T-cell (primary cell): ENCODE measurements at regions not wholly inside any gene's neighbourhood (a gene's known extent, or its start where the extent isn't known, plus 50 kb on each side); places are given as distances from the start of the nearest gene placed in this dataset.

Source experiments
- ATAC-seq, 4 experiments: fragments of 200-7000 bp in 3 of 4; fragments of 150-1000 bp in 1 of 4; cut with Tn5 transposase; replicated peaks in 1 of 4; 1 replicate in 3 of 4; 2 replicates in 1 of 4; pipeline ENCODE4 v1.10.0; 2021; ENCODE audit warnings: moderate library complexity in 3 of 4, mild to moderate bottlenecking in 2 of 4, moderate number of reproducible peaks in 1 of 4
- CTCF ChIA-PET, 2 donors: fragments of 300-600 bp; sonication (Branson Sonifier 250); formaldehyde crosslinking; loops; one replicate each; lab custom pipeline; 2022; ENCODE audit warnings: antibody characterized with exemption in 2 of 2; lab: Charles Lee
- POLR2A ChIA-PET, 2 donors: fragments of 300-600 bp; sonication (Branson Sonifier 250); formaldehyde crosslinking; loops; one replicate each; lab custom pipeline; 2022; ENCODE audit warnings: antibody characterized with exemption in 2 of 2; lab: Charles Lee
- DNase-seq, 35 experiments: peaks; one replicate each; pipeline versions ENCODE4 v3.0.0 to v3.0.0-alpha.2; 2013 to 2023
- H3K27ac ChIP-seq: one replicate; pipeline ENCODE4 v1.5.1; 2013; ENCODE audit warnings: low read length
- H3K27me3 ChIP-seq, 2 experiments: replicated peaks in 1 of 2; 1 replicate in 1 of 2; 2 replicates in 1 of 2; pipeline versions ENCODE4 v1.6.1 to v1.7.0; 2013; ENCODE audit warnings: low read length in 1 of 2, mixed read lengths in 1 of 2; ENCODE audit not compliant: control insufficient read depth in 2 of 2, insufficient read depth in 2 of 2; ENCODE audit errors: extremely low read depth in 1 of 2
- H3K36me3 ChIP-seq, 2 donors: 1 replicate in 1 of 2; 2 replicates in 1 of 2; pipeline versions ENCODE4 v1.6.1 to v1.7.0; 2013; ENCODE audit warnings: low read length in 1 of 2; ENCODE audit not compliant: control insufficient read depth in 2 of 2, insufficient read depth in 1 of 2; ENCODE audit errors: extremely low read depth in 1 of 2
- H3K4me1 ChIP-seq, 2 experiments: 1 replicate in 1 of 2; 2 replicates in 1 of 2; pipeline versions ENCODE4 v1.6.1 to v1.7.0; 2013; ENCODE audit warnings: low read length in 2 of 2, mixed read lengths in 1 of 2; ENCODE audit not compliant: insufficient read depth in 2 of 2, control insufficient read depth in 1 of 2; ENCODE audit errors: extremely low read depth in 1 of 2
- H3K4me3 ChIP-seq, 2 donors: 1 replicate in 1 of 2; 2 replicates in 1 of 2; pipeline versions ENCODE4 v1.5.1 to v1.7.0; 2013; ENCODE audit warnings: mild to moderate bottlenecking in 2 of 2, low read length in 1 of 2, moderate library complexity in 1 of 2; ENCODE audit not compliant: control insufficient read depth in 1 of 2; ENCODE audit errors: extremely low read depth in 1 of 2
- H3K9me3 ChIP-seq: 2 replicates; pipeline ENCODE4 v1.7.0; 2013
- H3K27ac Mint-ChIP-seq, 2 donors: one replicate each; pipeline ENCODE4 v1.8.0; 2020 to 2021; ENCODE audit warnings: mild to moderate bottlenecking in 2 of 2, mixed read lengths in 2 of 2
- H3K27me3 Mint-ChIP-seq, 2 donors: one replicate each; pipeline ENCODE4 v1.8.0; 2021 to 2022; ENCODE audit warnings: mixed read lengths in 2 of 2
- H3K36me3 Mint-ChIP-seq: one replicate; pipeline ENCODE4 v1.8.0; 2021; ENCODE audit warnings: mixed read lengths
- H3K4me1 Mint-ChIP-seq, 3 donors: one replicate each; pipeline ENCODE4 v1.8.0; 2020 to 2022; ENCODE audit warnings: mixed read lengths in 3 of 3, mild to moderate bottlenecking in 1 of 3
- H3K4me3 Mint-ChIP-seq, 3 donors: one replicate each; pipeline ENCODE4 v1.8.0; 2020 to 2022; ENCODE audit warnings: mild to moderate bottlenecking in 3 of 3, mixed read lengths in 3 of 3, moderate library complexity in 3 of 3
- H3K9me3 Mint-ChIP-seq, 3 donors: one replicate each; pipeline ENCODE4 v1.8.0; 2020 to 2022; ENCODE audit warnings: mixed read lengths in 3 of 3
- WGBS: methylation state at CpG from one replicate; pipeline ENCODE4 v1.1.5; 2013; ENCODE audit warnings: missing lambda C conversion rate; ENCODE audit not compliant: insufficient coverage; 5-methylcytosine and 5-hydroxymethylcytosine counted together

- H3K27me3 Mint-ChIP-seq = no peaks in the 10 kb centered on the region
- no peaks in the 10 kb centered on the region for H3K36me3 Mint-ChIP-seq
- H3K9me3 Mint-ChIP-seq = no peaks in the 10 kb centered on the region
- CTCF ChIA-PET = no interaction called here
- Histone ChIP-seq H3K36me3 (no peaks in the 10 kb centered on the region), H3K4me3 (no peak overlapping the region), H3K27ac (no peak overlapping the region), H3K4me1 (no peaks in the 10 kb centered on the region), H3K9me3 (no peaks in the 10 kb centered on the region), H3K27me3 (no peaks in the 10 kb centered on the region)
- DNase-seq (no peak), ATAC-seq (no peak)
- no peak overlapping the region for H3K4me3 Mint-ChIP-seq
- POLR2A ChIA-PET = no interaction called here
- no peaks in the 10 kb centered on the region for H3K4me1 Mint-ChIP-seq
- no peak overlapping the region for H3K27ac Mint-ChIP-seq
- WGBS = no CpG with 5 or more reads among the region's 7 CpGs
Measured at GRCh38 chr1:57910305-57910704, 486.4 kb upstream of the DAB1 start.

DNA sequence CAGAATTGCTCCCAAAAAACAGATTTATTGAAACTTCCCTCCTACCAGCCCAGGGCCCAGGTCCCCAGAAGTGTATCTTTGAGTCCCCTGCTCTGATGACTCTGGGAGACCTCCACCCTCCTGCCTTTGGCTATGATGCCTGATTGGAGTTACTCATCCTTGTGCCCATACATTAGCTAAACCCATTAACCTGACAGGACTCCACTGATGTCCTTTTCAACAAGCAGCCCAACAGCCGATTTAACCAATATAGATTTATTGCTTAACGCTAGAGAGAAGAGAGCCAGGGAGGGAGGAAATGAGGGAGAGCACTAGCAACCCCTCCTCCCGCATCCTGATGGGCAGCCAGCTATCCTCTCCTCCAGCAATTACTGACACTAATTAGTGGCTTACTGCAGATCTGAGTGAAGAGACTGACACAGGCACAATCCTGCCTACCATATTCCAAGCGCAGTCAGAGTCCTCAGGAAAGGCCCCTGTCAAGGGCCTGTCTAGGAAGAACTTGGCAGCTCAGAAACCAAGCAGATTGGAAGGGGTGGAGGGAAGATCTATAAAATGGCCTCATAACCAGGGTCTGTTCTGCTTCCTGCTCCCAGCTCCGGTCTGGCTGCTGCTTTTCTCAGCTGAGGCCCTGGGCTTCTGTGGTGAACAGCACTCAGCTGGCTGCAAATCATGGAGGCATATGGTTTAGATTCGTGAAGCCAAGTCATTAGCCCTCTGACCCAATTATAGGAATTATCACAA, 484.5 kb upstream of the DAB1 start:
- no peaks in the 10 kb centered on the region for H3K4me1 Mint-ChIP-seq
- H3K4me3 Mint-ChIP-seq = no peak overlapping the region
- ATAC-seq (no peak), DNase-seq (no peak)
- ChIA-PET CTCF (no interaction called here), POLR2A (no interaction called here)
- no peak overlapping the region for H3K27ac ChIP-seq
- WGBS = 85% methylated on average over 2 of the region's 6 CpGs
- H3K4me3 ChIP-seq = no peak overlapping the region
- no peaks in the 10 kb centered on the region for H3K36me3 ChIP-seq
- no peaks in the 10 kb centered on the region for H3K36me3 Mint-ChIP-seq
- no peak overlapping the region for H3K27ac Mint-ChIP-seq
- H3K4me1 ChIP-seq = no peaks in the 10 kb centered on the region
- H3K27me3 ChIP-seq = no peaks in the 10 kb centered on the region
- no peaks in the 10 kb centered on the region for H3K27me3 Mint-ChIP-seq
- H3K9me3 Mint-ChIP-seq = no peaks in the 10 kb centered on the region
- H3K9me3 ChIP-seq = no peaks in the 10 kb centered on the region

GRCh38 chr1:57901208-57901919, 477.5 kb upstream of the DAB1 start:
- Mint-ChIP-seq H3K9me3 (no peaks in the 10 kb centered on the region), H3K27ac (no peak overlapping the region), H3K4me1 (no peaks in the 10 kb centered on the region), H3K36me3 (no peaks in the 10 kb centered on the region), H3K27me3 (peaks cover 1 to 3% of the 10 kb centered on the region in 2 donors), H3K4me3 (no peak overlapping the region)
- ChIA-PET POLR2A (no interaction called here), CTCF (interaction anchor here in 1 of 2 donors (0.6 kb wide), 1 partner anchor 23 kb away, joined by 3 read pairs; no protein-coding TSS in a partner anchor)
- Histone ChIP-seq H3K9me3 (no peaks in the 10 kb centered on the region), H3K27ac (no peak overlapping the region), H3K27me3 (no peaks in the 10 kb centered on the region), H3K4me1 (no peaks in the 10 kb centered on the region), H3K4me3 (no peak overlapping the region), H3K36me3 (no peaks in the 10 kb centered on the region)
- ATAC-seq = no peak
- no peak for DNase-seq
- 77% methylated on average over 5 of the region's 7 CpGs for WGBS

DNA sequence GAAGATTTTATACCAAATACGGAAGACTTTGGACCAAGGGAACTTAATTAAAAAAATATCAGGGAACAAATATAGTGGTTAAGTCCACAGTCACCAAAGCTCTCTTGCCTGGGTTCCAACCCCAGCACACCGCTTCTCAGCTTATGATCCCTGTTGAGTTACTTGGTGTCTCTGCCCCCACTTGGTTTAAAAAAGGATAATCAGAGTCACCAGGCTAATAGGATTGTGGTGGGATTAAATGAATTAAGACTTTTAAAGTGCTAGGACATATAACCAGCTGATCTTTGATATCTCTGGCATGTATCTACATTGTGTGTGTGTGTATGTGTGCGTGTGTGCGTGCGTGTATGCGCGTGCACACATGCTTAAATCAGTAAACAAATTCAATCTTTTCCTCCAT, 474.7 kb upstream of the DAB1 start:
- Mint-ChIP-seq H3K27me3 (peaks cover 1 to 8% of the 10 kb centered on the region in 2 donors), H3K36me3 (no peaks in the 10 kb centered on the region), H3K4me3 (no peak overlapping the region), H3K9me3 (no peaks in the 10 kb centered on the region), H3K4me1 (no peaks in the 10 kb centered on the region), H3K27ac (no peak overlapping the region)
- WGBS = 100% methylated on average over 1 of the region's 7 CpGs
- Histone ChIP-seq H3K36me3 (no peaks in the 10 kb centered on the region), H3K4me1 (no peaks in the 10 kb centered on the region), H3K9me3 (no peaks in the 10 kb centered on the region), H3K4me3 (no peak overlapping the region), H3K27ac (no peak overlapping the region), H3K27me3 (no peaks in the 10 kb centered on the region)
- ATAC-seq (no peak), DNase-seq (no peak)
- POLR2A ChIA-PET = no interaction called here
- CTCF ChIA-PET = no interaction called here

DNA sequence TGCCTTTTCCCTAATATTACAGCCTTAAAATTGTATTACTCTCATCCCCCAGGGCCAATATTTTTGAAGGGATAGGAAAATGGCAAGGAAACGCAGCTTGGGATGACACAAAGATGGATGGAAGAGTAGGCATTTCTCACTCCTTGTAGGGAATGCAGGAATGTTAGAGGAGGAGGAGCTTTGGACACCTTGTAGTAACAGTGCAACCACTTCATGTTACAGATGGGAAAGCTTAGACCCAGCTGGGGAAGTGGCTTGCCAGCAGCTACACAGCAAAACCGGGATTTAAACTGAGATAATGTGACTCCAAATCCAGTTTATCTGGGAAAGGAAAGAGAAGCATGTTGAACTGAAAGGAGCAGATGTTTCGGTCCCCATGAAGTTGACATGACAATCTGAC, 473.7 kb upstream of the DAB1 start:
- Histone ChIP-seq H3K4me3 (no peak overlapping the region), H3K27ac (no peak overlapping the region), H3K4me1 (no peaks in the 10 kb centered on the region), H3K27me3 (no peaks in the 10 kb centered on the region), H3K9me3 (no peaks in the 10 kb centered on the region), H3K36me3 (no peaks in the 10 kb centered on the region)
- H3K27ac Mint-ChIP-seq = no peak overlapping the region
- ATAC-seq (no peak), DNase-seq (no peak)
- peaks cover 0 to under 1% (median 0%) of the 10 kb centered on the region in 3 donors for H3K9me3 Mint-ChIP-seq
- no peaks in the 10 kb centered on the region for H3K4me1 Mint-ChIP-seq
- H3K36me3 Mint-ChIP-seq = no peaks in the 10 kb centered on the region
- POLR2A ChIA-PET = no interaction called here
- CTCF ChIA-PET = no interaction called here
- WGBS = 43% methylated on average over 1 of the region's 3 CpGs
- H3K4me3 Mint-ChIP-seq = no peak overlapping the region
- H3K27me3 Mint-ChIP-seq = peaks cover 0 to 8% of the 10 kb centered on the region in 2 donors

GRCh38 chr1:57894315-57894714, 470.5 kb upstream of the DAB1 start:
- H3K27me3 Mint-ChIP-seq = peaks cover 0 to 21% of the 10 kb centered on the region in 2 donors
- ChIA-PET CTCF (no interaction called here), POLR2A (no interaction called here)
- Histone ChIP-seq H3K9me3 (no peaks in the 10 kb centered on the region), H3K27ac (no peak overlapping the region), H3K4me3 (no peak overlapping the region), H3K36me3 (no peaks in the 10 kb centered on the region), H3K27me3 (no peaks in the 10 kb centered on the region), H3K4me1 (no peaks in the 10 kb centered on the region)
- no peak for ATAC-seq
- peaks cover 0 to 8% (median 0%) of the 10 kb centered on the region in 3 donors for H3K9me3 Mint-ChIP-seq
- no peaks in the 10 kb centered on the region for H3K4me1 Mint-ChIP-seq
- no peak overlapping the region for H3K27ac Mint-ChIP-seq
- H3K4me3 Mint-ChIP-seq = no peak overlapping the region
- DNase-seq = no peak
- whole genome bisulfite sequencing = 43% methylated on average over 3 of the region's 3 CpGs
- no peaks in the 10 kb centered on the region for H3K36me3 Mint-ChIP-seq
